H9 (cell line): ENCODE measurements at regions not wholly inside any gene's neighbourhood (a gene's known extent, or its start where the extent isn't known, plus 50 kb on each side); places are given as distances from the start of the nearest gene placed in this dataset.

Experiments used
- DNase-seq: peaks from one replicate; pipeline ENCODE4 v3.0.0-alpha.2; 2017
- H2AFZ ChIP-seq: one replicate; pipeline ENCODE4 v1.6.1; 2013; ENCODE audit warnings: mild to moderate bottlenecking, low read length, control low read depth, moderate library complexity
- H2AK5ac ChIP-seq: 2 replicates; pipeline ENCODE4 v1.6.1; 2013; ENCODE audit warnings: low read length, control low read depth, mixed read lengths; ENCODE audit not compliant: insufficient read length
- H2BK120ac ChIP-seq: one replicate; pipeline ENCODE4 v1.6.1; 2013; ENCODE audit warnings: low read depth, mild to moderate bottlenecking, low read length, control low read depth, inconsistent platforms; ENCODE audit not compliant: poor library complexity, severe bottlenecking
- H2BK12ac ChIP-seq: 2 replicates; pipeline ENCODE4 v1.6.1; 2013; ENCODE audit warnings: low read length, control low read depth, mixed read lengths, low read depth; ENCODE audit not compliant: insufficient read length
- H2BK15ac ChIP-seq: 2 replicates; pipeline ENCODE4 v1.6.1; 2013; ENCODE audit warnings: low read depth, low read length, control low read depth
- H2BK20ac ChIP-seq: one replicate; pipeline ENCODE4 v1.6.1; 2013; ENCODE audit warnings: low read depth, mild to moderate bottlenecking, low read length, control low read depth, inconsistent platforms; ENCODE audit not compliant: poor library complexity, severe bottlenecking
- H2BK5ac ChIP-seq: 2 replicates; pipeline ENCODE4 v1.6.1; 2013; ENCODE audit warnings: low read length, control low read depth, mixed read lengths; ENCODE audit not compliant: insufficient read length
- H3K14ac ChIP-seq: 2 replicates; pipeline ENCODE4 v1.6.1; 2013; ENCODE audit warnings: low read length, control low read depth; ENCODE audit not compliant: insufficient read depth
- H3K18ac ChIP-seq: 2 replicates; pipeline ENCODE4 v1.6.1; 2013; ENCODE audit warnings: low read depth, mild to moderate bottlenecking, mixed read lengths, low read length, control low read depth; ENCODE audit not compliant: insufficient read length
- H3K23ac ChIP-seq: 2 replicates; pipeline ENCODE4 v1.6.1; 2013; ENCODE audit warnings: low read length, control low read depth, mixed read lengths, low read depth; ENCODE audit not compliant: insufficient read length
- H3K23me2 ChIP-seq: 2 replicates; pipeline ENCODE4 v1.6.1; 2013; ENCODE audit warnings: low read depth, mild to moderate bottlenecking, mixed read lengths, low read length, control low read depth; ENCODE audit not compliant: insufficient read length, poor library complexity, severe bottlenecking
- H3K27ac ChIP-seq: 2 replicates; pipeline ENCODE4 v1.5.1; 2013; ENCODE audit warnings: low read length, control low read depth, mixed read lengths, low read depth; ENCODE audit not compliant: insufficient read length
- H3K27me3 ChIP-seq: 2 replicates; pipeline ENCODE4 v1.6.1; 2013; ENCODE audit warnings: low read length, control low read depth, inconsistent platforms; ENCODE audit not compliant: insufficient read depth
- H3K4ac ChIP-seq: 2 replicates; pipeline ENCODE4 v1.6.1; 2013; ENCODE audit warnings: low read depth, mild to moderate bottlenecking, control low read depth, inconsistent platforms, low read length, moderate library complexity
- H3K4me1 ChIP-seq: 2 replicates; pipeline ENCODE4 v1.6.1; 2013; ENCODE audit warnings: low read length, control low read depth, inconsistent platforms; ENCODE audit not compliant: insufficient read depth
- H3K4me2 ChIP-seq: 2 replicates; pipeline ENCODE4 v1.6.1; 2013; ENCODE audit warnings: low read length, control low read depth, mixed read lengths; ENCODE audit not compliant: insufficient read length, insufficient read depth
- H3K56ac ChIP-seq: 2 replicates; pipeline ENCODE4 v1.6.1; 2013; ENCODE audit warnings: low read depth, mild to moderate bottlenecking, mixed read lengths, low read length, control low read depth; ENCODE audit not compliant: insufficient read length
- H3K79me1 ChIP-seq: 2 replicates; pipeline ENCODE4 v1.6.1; 2013; ENCODE audit warnings: low read depth, mild to moderate bottlenecking, moderate library complexity, low read length, control low read depth, inconsistent platforms; ENCODE audit not compliant: insufficient read depth, poor library complexity, severe bottlenecking
- H3K79me2 ChIP-seq: 2 replicates; pipeline ENCODE4 v1.6.1; 2013; ENCODE audit warnings: low read length, control low read depth, inconsistent platforms; ENCODE audit not compliant: insufficient read depth
- H3K9ac ChIP-seq: 2 replicates; pipeline ENCODE4 v1.6.1; 2013; ENCODE audit warnings: low read length, control low read depth, mixed read lengths; ENCODE audit not compliant: insufficient read length; ENCODE audit errors: extremely low read depth
- H3K9me3 ChIP-seq: one replicate; pipeline ENCODE4 v1.6.1; 2013; ENCODE audit warnings: low read depth, low read length, inconsistent platforms; ENCODE audit not compliant: control insufficient read depth
- H3T11ph ChIP-seq: one replicate; pipeline ENCODE4 v1.6.1; 2013; ENCODE audit warnings: mild to moderate bottlenecking, low read length, control low read depth, inconsistent platforms
- H4K20me1 ChIP-seq: one replicate; pipeline ENCODE4 v1.6.1; 2013; ENCODE audit not compliant: control insufficient read depth, insufficient read length, insufficient read depth
- H4K5ac ChIP-seq: 2 replicates; pipeline ENCODE4 v1.6.1; 2013; ENCODE audit warnings: low read depth, mild to moderate bottlenecking, mixed read lengths, low read length, control low read depth; ENCODE audit not compliant: insufficient read length
- H4K8ac ChIP-seq: replicated peaks from 2 replicates; pipeline ENCODE4 v1.6.1; 2013; ENCODE audit warnings: low read length, control low read depth, mixed read lengths, low read depth; ENCODE audit not compliant: insufficient read length
- H4K91ac ChIP-seq: 2 replicates; pipeline ENCODE4 v1.6.1; 2013; ENCODE audit warnings: low read depth, mild to moderate bottlenecking, moderate library complexity, mixed read lengths, low read length, control low read depth; ENCODE audit not compliant: insufficient read length
- H3K27ac Mint-ChIP-seq, 3 experiments: 2 replicates in 2 of 3; 3 replicates in 1 of 3; pipeline ENCODE4 v1.8.0; 2020 to 2021; ENCODE audit warnings: mixed read lengths in 3 of 3, mild to moderate bottlenecking in 1 of 3, moderate library complexity in 1 of 3
- H3K27me3 Mint-ChIP-seq: 2 replicates; pipeline ENCODE4 v1.8.0; 2021; ENCODE audit warnings: low read depth, mild to moderate bottlenecking, moderate library complexity, mixed read lengths
- H3K36me3 Mint-ChIP-seq, 3 experiments: 2 replicates in 2 of 3; 3 replicates in 1 of 3; pipeline ENCODE4 v1.8.0; 2020 to 2021; ENCODE audit warnings: low read depth in 3 of 3, mixed read lengths in 3 of 3; ENCODE audit not compliant: insufficient read depth in 1 of 3
- H3K4me1 Mint-ChIP-seq, 2 experiments: 2 replicates each; pipeline ENCODE4 v1.8.0; 2020; ENCODE audit warnings: mixed read lengths in 2 of 2
- H3K4me3 Mint-ChIP-seq, 2 experiments: 2 replicates in 1 of 2; 3 replicates in 1 of 2; pipeline ENCODE4 v1.8.0; 2020 to 2021; ENCODE audit warnings: mild to moderate bottlenecking in 2 of 2, mixed read lengths in 2 of 2, moderate library complexity in 1 of 2
- H3K9me3 Mint-ChIP-seq, 2 experiments: 2 replicates in 1 of 2; 3 replicates in 1 of 2; pipeline ENCODE4 v1.8.0; 2020; ENCODE audit warnings: mild to moderate bottlenecking in 2 of 2, mixed read lengths in 2 of 2, moderate library complexity in 1 of 2
- WGBS: extraction: QIAGEN DNeasy Blood & Tissue Kit; methylation state at CpG from one replicate; pipeline ENCODE4 v1.1.7; 2013; ENCODE audit warnings: missing lambda C conversion rate, low lambda C conversion rate, mixed read lengths; ENCODE audit not compliant: insufficient read length; ENCODE audit errors: extremely low coverage; 5-methylcytosine and 5-hydroxymethylcytosine counted together
- TF ChIP-seq, protein P1 (sequence below): fragments of 200-600 bp; sonication (generic); conservative IDR thresholded peaks from 3 replicates; pipeline ENCODE4 v1.8.0; 2021; ENCODE audit warnings: antibody characterized with exemption, mild to moderate bottlenecking

DNA sequence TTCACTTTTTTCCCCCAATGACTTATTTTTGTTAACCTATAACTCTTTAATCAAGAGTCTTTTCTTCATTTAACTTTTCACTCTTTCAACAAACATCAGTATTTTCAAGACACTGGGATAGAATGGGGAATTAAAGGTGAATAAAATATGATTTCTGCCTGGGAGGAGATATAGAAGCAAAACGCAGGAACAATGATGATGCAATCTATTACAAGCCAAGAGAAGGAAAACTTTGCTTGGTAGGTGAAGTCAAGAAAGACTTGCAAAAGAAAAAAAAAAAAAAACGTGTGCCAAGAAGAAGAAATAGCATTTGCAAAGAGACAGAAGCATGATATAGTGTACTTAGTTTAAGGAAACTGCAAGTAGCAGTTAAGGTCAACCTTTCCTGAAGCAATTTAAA is 207.3 kb upstream of the KCNH7 start:
- Histone ChIP-seq H4K5ac (no peak overlapping the region), H2AK5ac (no peak overlapping the region), H3K56ac (no peak overlapping the region), H3T11ph (no peak overlapping the region), H3K27me3 (no peaks in the 10 kb centered on the region), H2BK5ac (no peak overlapping the region), H3K27ac (no peak overlapping the region), H4K8ac (no peak overlapping the region), H3K79me1 (no peaks in the 10 kb centered on the region), H3K9me3 (no peaks in the 10 kb centered on the region), H2AFZ (no peak overlapping the region), H2BK15ac (no peak overlapping the region), H3K18ac (no peak overlapping the region), H2BK120ac (no peak overlapping the region), H4K20me1 (no peaks in the 10 kb centered on the region), H2BK12ac (no peak overlapping the region), H3K4ac (no peak overlapping the region), H3K9ac (no peak overlapping the region), H3K23ac (no peak overlapping the region), H2BK20ac (no peak overlapping the region), H3K14ac (no peak overlapping the region), H3K4me1 (no peaks in the 10 kb centered on the region), H3K79me2 (no peaks in the 10 kb centered on the region), H3K4me2 (no peak overlapping the region), H4K91ac (no peak overlapping the region), H3K23me2 (no peaks in the 10 kb centered on the region)
- Mint-ChIP-seq H3K27me3 (no peaks in the 10 kb centered on the region), H3K9me3 (no peaks in the 10 kb centered on the region), H3K4me3 (no peak overlapping the region), H3K4me1 (no peaks in the 10 kb centered on the region), H3K36me3 (no peaks in the 10 kb centered on the region), H3K27ac (no peak overlapping the region)
- TF ChIP-seq, protein P1, sequence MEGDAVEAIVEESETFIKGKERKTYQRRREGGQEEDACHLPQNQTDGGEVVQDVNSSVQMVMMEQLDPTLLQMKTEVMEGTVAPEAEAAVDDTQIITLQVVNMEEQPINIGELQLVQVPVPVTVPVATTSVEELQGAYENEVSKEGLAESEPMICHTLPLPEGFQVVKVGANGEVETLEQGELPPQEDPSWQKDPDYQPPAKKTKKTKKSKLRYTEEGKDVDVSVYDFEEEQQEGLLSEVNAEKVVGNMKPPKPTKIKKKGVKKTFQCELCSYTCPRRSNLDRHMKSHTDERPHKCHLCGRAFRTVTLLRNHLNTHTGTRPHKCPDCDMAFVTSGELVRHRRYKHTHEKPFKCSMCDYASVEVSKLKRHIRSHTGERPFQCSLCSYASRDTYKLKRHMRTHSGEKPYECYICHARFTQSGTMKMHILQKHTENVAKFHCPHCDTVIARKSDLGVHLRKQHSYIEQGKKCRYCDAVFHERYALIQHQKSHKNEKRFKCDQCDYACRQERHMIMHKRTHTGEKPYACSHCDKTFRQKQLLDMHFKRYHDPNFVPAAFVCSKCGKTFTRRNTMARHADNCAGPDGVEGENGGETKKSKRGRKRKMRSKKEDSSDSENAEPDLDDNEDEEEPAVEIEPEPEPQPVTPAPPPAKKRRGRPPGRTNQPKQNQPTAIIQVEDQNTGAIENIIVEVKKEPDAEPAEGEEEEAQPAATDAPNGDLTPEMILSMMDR = no peak
- DNase-seq = no peak
- no CpG with 5 or more reads among the region's 2 CpGs for WGBS
